ENCODE measurements at regions not wholly inside any gene's neighbourhood (a gene's known extent, or its start where the extent isn't known, plus 50 kb on each side); places are given as distances from the start of the nearest gene placed in this dataset.
"Not testable (repeated sequence)": the region's sequence is repeated elsewhere in the genome, so short reads cannot be mapped to it uniquely, and the experiment has no call there.

GRCh38 chr3:88298189-88298588 is 148.4 kb downstream of the C3orf38 start:
- TF ChIP-seq CTCF (IDR thresholded peaks at IDR 0.05), result no peak
- DNase-seq, result no peak
- no peaks in the 10 kb centered on the region for H3K4me1 ChIP-seq
- intact Hi-C loops (cut with DNase I), result no loop called here
- H3K27me3 ChIP-seq, result no peaks in the 10 kb centered on the region
- no peak overlapping the region for H3K27ac ChIP-seq
- H3K36me3 ChIP-seq, result no peaks in the 10 kb centered on the region
- H3K9me3 ChIP-seq, result no peaks in the 10 kb centered on the region
- ATAC-seq, result no peak
- H3K4me3 ChIP-seq, result no peak overlapping the region

DNA sequence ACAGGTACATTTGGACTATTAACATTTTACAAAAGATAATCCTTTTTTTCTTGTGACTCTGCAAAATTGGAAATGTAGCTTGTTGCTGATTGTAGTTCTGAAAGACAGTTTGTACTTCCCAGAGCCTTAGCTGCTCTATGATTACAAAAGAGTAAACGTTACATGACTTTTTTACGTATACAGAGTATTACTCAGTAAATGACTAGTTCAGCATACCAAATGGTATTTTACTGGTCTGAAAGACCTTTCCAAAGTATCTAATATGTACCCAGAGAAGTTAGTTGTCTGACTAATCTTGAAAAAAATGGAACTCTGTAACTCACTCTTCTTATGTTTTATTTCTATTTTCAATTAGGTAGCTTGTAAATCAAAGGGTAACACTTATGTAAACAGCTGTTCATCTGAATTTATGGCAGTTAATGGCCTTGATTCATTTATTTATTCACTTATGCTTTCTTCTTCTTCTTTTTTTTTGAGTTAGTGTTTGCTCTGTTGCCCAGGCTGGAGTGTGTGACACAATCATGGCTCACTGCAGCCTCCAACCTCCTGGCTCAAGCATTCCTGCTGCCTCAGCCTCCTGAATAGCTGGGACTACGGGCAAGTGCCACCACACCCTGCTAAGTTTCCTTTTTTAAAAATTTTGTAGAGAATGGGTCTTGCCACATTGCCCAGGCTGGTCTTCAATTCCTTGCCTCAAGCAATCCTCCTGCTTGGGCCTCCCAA is 151.7 kb downstream of the C3orf38 start:
- ATAC-seq, result no peak
- no peak for TF ChIP-seq CTCF (IDR thresholded peaks at IDR 0.05)
- intact Hi-C loops (cut with DNase I), result no loop called here
- Histone ChIP-seq H3K36me3 (no peaks in the 10 kb centered on the region), H3K9me3 (no peaks in the 10 kb centered on the region), H3K27ac (no peak overlapping the region), H3K4me1 (no peaks in the 10 kb centered on the region), H3K4me3 (no peak overlapping the region), H3K27me3 (no peaks in the 10 kb centered on the region)
- no peak for DNase-seq

- Histone ChIP-seq H3K9me3 (no peaks in the 10 kb centered on the region), H3K4me1 (no peaks in the 10 kb centered on the region), H3K36me3 (no peaks in the 10 kb centered on the region), H3K27me3 (no peaks in the 10 kb centered on the region), H3K4me3 (no peak overlapping the region), H3K27ac (no peak overlapping the region)
- TF ChIP-seq CTCF (IDR thresholded peaks at IDR 0.05), result no peak
- ATAC-seq (no peak), DNase-seq (no peak)
- intact Hi-C loops (cut with DNase I), result no loop called here
Measured at GRCh38 chr3:88301996-88302393, 152.2 kb downstream of the C3orf38 start.

DNA sequence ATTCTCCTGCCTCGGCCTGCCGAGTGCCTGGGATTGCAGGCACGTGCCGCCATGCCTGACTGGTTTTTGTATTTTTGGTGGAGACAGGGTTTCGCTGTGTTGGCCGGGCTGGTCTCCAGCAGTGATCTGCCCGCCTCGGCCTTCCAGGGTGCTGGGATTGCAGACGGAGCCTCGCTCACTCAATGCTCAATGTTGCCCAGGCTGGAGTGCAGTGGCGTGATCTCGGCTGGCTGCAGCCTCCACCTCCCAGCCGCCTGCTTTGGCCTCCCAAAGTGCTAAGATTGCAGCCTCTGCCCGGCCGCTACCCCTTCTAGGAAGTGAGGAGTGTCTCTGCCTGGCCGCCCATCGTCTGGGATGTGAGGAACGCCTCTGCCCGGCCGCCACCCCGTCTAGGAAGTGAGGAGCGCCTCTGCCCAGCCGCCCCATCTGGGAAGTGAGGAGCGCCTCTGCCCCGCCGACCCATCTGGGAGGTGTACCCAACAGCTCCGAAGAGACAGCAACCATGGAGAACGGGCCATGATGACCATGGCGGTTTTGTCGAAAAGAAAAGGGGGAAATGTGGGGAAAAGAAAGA is 153.7 kb downstream of the C3orf38 start:
- DNase-seq, result not testable (repeated sequence)

GRCh38 chr3:88307666-88308065 is 157.9 kb downstream of the C3orf38 start:
- H3K27ac ChIP-seq, result no peak overlapping the region
- no peaks in the 10 kb centered on the region for H3K27me3 ChIP-seq
- no peaks in the 10 kb centered on the region for H3K9me3 ChIP-seq
- no peaks in the 10 kb centered on the region for H3K36me3 ChIP-seq
- DNase-seq, result no peak
- ATAC-seq, result no peak
- TF ChIP-seq CTCF (IDR thresholded peaks at IDR 0.05), result no peak
- H3K4me3 ChIP-seq, result no peak overlapping the region
- intact Hi-C loops (cut with DNase I), result no loop called here
- H3K4me1 ChIP-seq, result no peaks in the 10 kb centered on the region

More for the DNA sequence above, 153.7 kb downstream of the C3orf38 start:
- ATAC-seq; H3K9me3 ChIP-seq; H3K27me3 ChIP-seq; H3K4me1 ChIP-seq; H3K4me3 ChIP-seq; H3K36me3 ChIP-seq; intact Hi-C loops (cut with DNase I); H3K27ac ChIP-seq: not testable (repeated sequence)

- no peak overlapping the region for H3K27ac ChIP-seq
- H3K4me3 ChIP-seq, result no peak overlapping the region
- intact Hi-C loops (cut with DNase I), result no loop called here
- H3K36me3 ChIP-seq, result no peaks in the 10 kb centered on the region
- ATAC-seq (no peak), DNase-seq (no peak)
- no peaks in the 10 kb centered on the region for H3K4me1 ChIP-seq
- no peaks in the 10 kb centered on the region for H3K9me3 ChIP-seq
- no peaks in the 10 kb centered on the region for H3K27me3 ChIP-seq
- TF ChIP-seq CTCF (IDR thresholded peaks at IDR 0.05), result no peak
Measured at GRCh38 chr3:88311826-88312225, 162.1 kb downstream of the C3orf38 start.
